Kidney (tissue), 13 donors: ENCODE measurements at regions not wholly inside any gene's neighbourhood (a gene's known extent, or its start where the extent isn't known, plus 50 kb on each side); places are given as distances from the start of the nearest gene placed in this dataset.

ENCODE experiments used
- DNase-seq, 5 donors: peaks; one replicate each; pipeline ENCODE4 v3.0.0-alpha.2; 2013 to 2020
- FAIRE-seq: peaks from 2 replicates; lab custom pipeline; 2012; peaks lifted over from hg19 to GRCh38; lab: Jason Lieb, UNC
- H3K27ac ChIP-seq, 2 donors: one replicate each; pipeline ENCODE4 v1.7.0; 2013; ENCODE audit warnings: low read depth in 2 of 2, low read length in 2 of 2, inconsistent platforms in 1 of 2
- H3K27me3 ChIP-seq: one replicate; pipeline ENCODE4 v1.7.1; 2013; ENCODE audit warnings: low read length, inconsistent platforms; ENCODE audit not compliant: control insufficient read depth, insufficient read depth
- H3K36me3 ChIP-seq, 3 donors: one replicate each; pipeline versions ENCODE4 v1.7.0 to v1.7.1; 2013; ENCODE audit warnings: low read length in 3 of 3, control low read depth in 1 of 3, inconsistent platforms in 1 of 3; ENCODE audit not compliant: insufficient read depth in 3 of 3, control insufficient read depth in 2 of 3
- H3K4me1 ChIP-seq, 3 donors: one replicate each; pipeline versions ENCODE4 v1.7.0 to v1.7.1; 2013; ENCODE audit warnings: low read length in 3 of 3, inconsistent platforms in 1 of 3, low read depth in 1 of 3; ENCODE audit not compliant: control insufficient read depth in 2 of 3, insufficient read depth in 2 of 3
- H3K4me3 ChIP-seq, 3 donors: one replicate each; pipeline versions ENCODE4 v1.7.0 to v1.8.1; 2013; ENCODE audit warnings: low read length in 3 of 3, control low read depth in 1 of 3, inconsistent platforms in 1 of 3
- H3K9ac ChIP-seq, 3 donors: one replicate each; pipeline versions ENCODE4 v1.7.0 to v1.7.1; 2013; ENCODE audit warnings: low read length in 3 of 3, control low read depth in 1 of 3, inconsistent platforms in 1 of 3
- H3K9me3 ChIP-seq, 3 donors: one replicate each; pipeline versions ENCODE4 v1.7.0 to v1.7.1; 2013; ENCODE audit warnings: low read length in 3 of 3, control low read depth in 1 of 3, inconsistent platforms in 1 of 3; ENCODE audit not compliant: control insufficient read depth in 2 of 3, insufficient read depth in 1 of 3
- CTCF ChIP-seq: IDR thresholded peaks from 3 replicates; pipeline ENCODE4 v1.5.1; 2012; ENCODE audit warnings: mild to moderate bottlenecking, moderate library complexity, borderline replicate concordance; ENCODE audit not compliant: insufficient read depth; ENCODE audit errors: extremely low read depth
- intact Hi-C: fragments of 100-400 bp; cut with DNase I; formaldehyde crosslinking; loops from one replicate; pipeline ENCODE4 v1.11.1; 2022
- donor health status: control.
- donor health status: control.
- donor health status: control.
- donor health status: control.
- donor health status: control.
- donor health status: DM: yes; HTN: yes; CAD: no.
- donor health status: Normal renal cell carcinoma (clear cell type).

GRCh38 chr16:48462106-48462740 is 77.0 kb upstream of the SIAH1 start:
- Histone ChIP-seq H3K9me3 (no peaks in the 10 kb centered on the region), H3K4me3 (no peak overlapping the region), H3K9ac (no peak overlapping the region), H3K27me3 (no peaks in the 10 kb centered on the region), H3K27ac (no peak overlapping the region), H3K4me1 (no peaks in the 10 kb centered on the region), H3K36me3 (no peaks in the 10 kb centered on the region)
- FAIRE-seq (no peak), DNase-seq (no peak)
- no peak for TF ChIP-seq CTCF
- intact Hi-C loops, result no loop called here

GRCh38 chr16:48459167-48459566 is 74.0 kb upstream of the SIAH1 start:
- no peak for TF ChIP-seq CTCF
- DNase-seq (no peak), FAIRE-seq (no peak)
- Histone ChIP-seq H3K27ac (no peak overlapping the region), H3K4me1 (no peaks in the 10 kb centered on the region), H3K9ac (no peak overlapping the region), H3K9me3 (no peaks in the 10 kb centered on the region), H3K36me3 (no peaks in the 10 kb centered on the region), H3K4me3 (no peak overlapping the region), H3K27me3 (no peaks in the 10 kb centered on the region)
- intact Hi-C loops, result no loop called here

- Histone ChIP-seq H3K9ac (no peak overlapping the region), H3K4me1 (no peaks in the 10 kb centered on the region), H3K9me3 (no peaks in the 10 kb centered on the region), H3K27ac (no peak overlapping the region), H3K27me3 (no peaks in the 10 kb centered on the region), H3K36me3 (no peaks in the 10 kb centered on the region), H3K4me3 (no peak overlapping the region)
- no peak for TF ChIP-seq CTCF
- DNase-seq (no peak), FAIRE-seq (no peak)
- intact Hi-C loops, result no loop called here
These were observed 68.8 kb upstream of the SIAH1 start for GRCh38 chr16:48454051-48454450.
